Adrenal gland (tissue), 5 donors: ENCODE measurements at regions not wholly inside any gene's neighbourhood (a gene's known extent, or its start where the extent isn't known, plus 50 kb on each side); places are given as distances from the start of the nearest gene placed in this dataset.

ENCODE experiments used
- CTCF ChIP-seq, 6 experiments: fragments of 450-650 bp in 4 of 6; fragments of 200-600 bp in 2 of 6; sonication (generic) in 1 of 6; IDR thresholded peaks; 1 replicate in 5 of 6; 2 replicates in 1 of 6; pipeline versions ENCODE4 v1.5.1 to v1.8.0; 2016 to 2021; ENCODE audit warnings: antibody characterized with exemption in 6 of 6, mild to moderate bottlenecking in 2 of 6, moderate library complexity in 1 of 6
- POLR2A ChIP-seq, 2 donors: fragments of 450-650 bp; IDR thresholded peaks; one replicate each; pipeline ENCODE4 v1.6.1; 2017; ENCODE audit warnings: antibody characterized with exemption in 2 of 2, mild to moderate bottlenecking in 2 of 2, moderate library complexity in 1 of 2
- donor health status: DM: no; HTN: no; CAD: no.

- TF ChIP-seq CTCF (IDR thresholded peaks at IDR 0.05): no peak
- TF ChIP-seq POLR2A (IDR thresholded peaks at IDR 0.05): no peak
Measured at GRCh38 chr10:35838054-35838453, 196.0 kb upstream of the FZD8 start.
